ENCODE measurements at regions not wholly inside any gene's neighbourhood (a gene's known extent, or its start where the extent isn't known, plus 50 kb on each side); places are given as distances from the start of the nearest gene placed in this dataset.
"Not testable (repeated sequence)": the region's sequence is repeated elsewhere in the genome, so short reads cannot be mapped to it uniquely, and the experiment has no call there.

- no peak for FAIRE-seq
These were observed 143.3 kb upstream of the GRK3 start for GRCh38 chr22:25420925-25421904.

- FAIRE-seq: peak; percentile 83
These were observed 137.8 kb upstream of the GRK3 start for GRCh38 chr22:25426530-25427308.

- not testable (repeated sequence) for FAIRE-seq
These were observed 132.7 kb upstream of the GRK3 start for GRCh38 chr22:25431637-25432342.

GRCh38 chr22:25433381-25433970 lies 131.0 kb upstream of the GRK3 start:
- FAIRE-seq: not testable (repeated sequence)

GRCh38 chr22:25437414-25438160 lies 126.9 kb upstream of the GRK3 start:
- FAIRE-seq: no peak

GRCh38 chr22:25447067-25447685 lies 117.3 kb upstream of the GRK3 start:
- no peak for FAIRE-seq

- peak; percentile 78 for FAIRE-seq
These were observed 116.6 kb upstream of the GRK3 start for GRCh38 chr22:25447686-25448434.

- no peak for FAIRE-seq
These were observed 115.9 kb upstream of the GRK3 start for GRCh38 chr22:25448435-25449051.

GRCh38 chr22:25449781-25450317 lies 114.6 kb upstream of the GRK3 start:
- FAIRE-seq: no peak

GRCh38 chr22:25451480-25452114 lies 112.9 kb upstream of the GRK3 start:
- FAIRE-seq: no peak

- FAIRE-seq: no peak
These were observed 112.3 kb upstream of the GRK3 start for GRCh38 chr22:25452116-25452700.

GRCh38 chr22:25453058-25453457 lies 111.4 kb upstream of the GRK3 start:
- no peak for FAIRE-seq

GRCh38 chr22:25453557-25453956 lies 110.9 kb upstream of the GRK3 start:
- no peak for FAIRE-seq

- not testable (repeated sequence) for FAIRE-seq
These were observed 108.0 kb upstream of the GRK3 start for GRCh38 chr22:25456300-25457043.

- FAIRE-seq: not testable (repeated sequence)
These were observed 105.8 kb upstream of the GRK3 start for GRCh38 chr22:25458631-25459030.

GRCh38 chr22:25460682-25461081 lies 103.8 kb upstream of the GRK3 start:
- not testable (repeated sequence) for FAIRE-seq

- no peak for FAIRE-seq
These were observed 103.2 kb upstream of the GRK3 start for GRCh38 chr22:25461301-25461700.

Data from A204.1 (cell line).